ENCODE measurements at regions not wholly inside any gene's neighbourhood (a gene's known extent, or its start where the extent isn't known, plus 50 kb on each side); places are given as distances from the start of the nearest gene placed in this dataset.

GRCh38 chr15:25501828-25502446 is 63.1 kb upstream of the UBE3A start:
- H3K4me1 Mint-ChIP-seq = no peaks in the 10 kb centered on the region
- H3K27me3 Mint-ChIP-seq = peaks cover 12% of the 10 kb centered on the region
- peaks cover 0 to 10% of the 10 kb centered on the region in 2 donors for H3K9me3 Mint-ChIP-seq
- DNase-seq = no peak
- no peak overlapping the region for H3K4me3 Mint-ChIP-seq
- no peak overlapping the region for H3K27ac Mint-ChIP-seq
- ATAC-seq = no peak

GRCh38 chr15:25498835-25499234 is 60.0 kb upstream of the UBE3A start:
- H3K4me3 Mint-ChIP-seq = no peak overlapping the region
- no peak for DNase-seq
- no peak overlapping the region for H3K27ac Mint-ChIP-seq
- no peak for ATAC-seq
- peaks cover 21% of the 10 kb centered on the region for H3K27me3 Mint-ChIP-seq
- no peaks in the 10 kb centered on the region for H3K4me1 Mint-ChIP-seq
- peaks cover 0 to 10% of the 10 kb centered on the region in 2 donors for H3K9me3 Mint-ChIP-seq

DNA sequence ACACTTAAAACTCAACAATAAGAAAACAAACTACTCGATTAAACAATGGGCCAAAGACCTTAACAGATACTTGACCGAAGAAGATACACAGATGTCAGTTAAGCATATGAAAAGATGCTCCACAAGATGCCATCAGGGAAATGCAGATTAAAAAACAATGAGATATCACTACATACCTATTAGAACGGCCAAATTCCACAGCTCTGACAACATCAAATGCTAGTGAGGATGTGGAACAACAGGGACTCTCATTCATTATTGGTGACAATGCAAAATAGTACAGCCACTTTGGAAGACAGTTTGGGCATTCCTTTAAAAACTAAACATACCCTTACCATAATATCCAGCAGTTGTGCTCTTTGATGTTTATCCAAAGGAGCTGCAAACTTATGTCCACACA is 59.1 kb upstream of the UBE3A start:
- no peak for DNase-seq
- Mint-ChIP-seq H3K4me3 (no peak overlapping the region), H3K9me3 (peaks cover 0 to 10% of the 10 kb centered on the region in 2 donors), H3K27me3 (peaks cover 21% of the 10 kb centered on the region), H3K27ac (no peak overlapping the region), H3K4me1 (no peaks in the 10 kb centered on the region)
- no peak for ATAC-seq

DNA sequence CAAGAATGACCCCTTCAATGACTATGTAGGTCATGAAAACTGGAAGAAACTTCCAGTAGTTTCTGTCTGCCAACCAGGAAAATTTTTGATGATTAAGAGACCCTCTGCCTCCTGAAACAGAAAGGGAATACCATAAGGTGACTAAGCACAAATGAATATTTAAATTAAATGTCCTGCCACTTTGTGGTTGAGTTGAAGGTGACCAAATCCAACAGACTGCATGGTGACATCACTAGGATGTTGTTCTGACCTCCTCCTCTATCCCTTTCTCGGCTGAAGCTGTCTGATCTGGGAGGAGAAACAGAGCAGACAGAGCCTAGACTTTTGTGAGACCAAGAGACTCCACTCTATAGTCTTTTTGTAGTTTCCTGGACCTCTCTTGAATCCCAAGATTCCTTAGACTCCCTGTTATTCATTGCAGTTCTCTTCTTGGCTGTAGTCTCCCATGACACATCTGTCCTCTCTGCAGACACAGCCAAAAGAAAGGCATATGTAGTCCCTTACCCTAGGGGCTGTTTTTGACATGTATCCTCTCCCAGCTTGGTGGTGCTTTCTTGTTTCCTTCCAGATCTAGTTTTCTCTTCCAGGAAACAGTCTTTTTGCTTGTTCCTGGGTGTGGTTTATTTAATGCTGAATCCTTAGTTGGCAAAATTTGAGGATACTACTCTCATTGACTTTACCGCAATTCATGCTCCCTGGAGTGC is 55.2 kb upstream of the UBE3A start:
- no peak for DNase-seq
- ATAC-seq = no peak
- peaks cover 14% of the 10 kb centered on the region for H3K27me3 Mint-ChIP-seq
- peaks cover 4 to 10% of the 10 kb centered on the region in 2 donors for H3K9me3 Mint-ChIP-seq
- no peaks in the 10 kb centered on the region for H3K4me1 Mint-ChIP-seq
- H3K27ac Mint-ChIP-seq = no peak overlapping the region
- no peak overlapping the region for H3K4me3 Mint-ChIP-seq

GRCh38 chr15:25492315-25492714 is 53.5 kb upstream of the UBE3A start:
- Mint-ChIP-seq H3K4me3 (no peak overlapping the region), H3K27me3 (peaks cover 14% of the 10 kb centered on the region), H3K4me1 (no peaks in the 10 kb centered on the region), H3K9me3 (peaks cover 1 to 4% of the 10 kb centered on the region in 2 donors), H3K27ac (no peak overlapping the region)
- no peak for DNase-seq
- ATAC-seq = no peak

Data from stimulated activated naive CD8-positive, alpha-beta T cell treated with anti-CD3 and anti-CD28 coated beads, Interleukin-15, amount 100 ng/mL, for 72 hours (primary cell).